ENCODE measurements at regions not wholly inside any gene's neighbourhood (a gene's known extent, or its start where the extent isn't known, plus 50 kb on each side); places are given as distances from the start of the nearest gene placed in this dataset.

DNA sequence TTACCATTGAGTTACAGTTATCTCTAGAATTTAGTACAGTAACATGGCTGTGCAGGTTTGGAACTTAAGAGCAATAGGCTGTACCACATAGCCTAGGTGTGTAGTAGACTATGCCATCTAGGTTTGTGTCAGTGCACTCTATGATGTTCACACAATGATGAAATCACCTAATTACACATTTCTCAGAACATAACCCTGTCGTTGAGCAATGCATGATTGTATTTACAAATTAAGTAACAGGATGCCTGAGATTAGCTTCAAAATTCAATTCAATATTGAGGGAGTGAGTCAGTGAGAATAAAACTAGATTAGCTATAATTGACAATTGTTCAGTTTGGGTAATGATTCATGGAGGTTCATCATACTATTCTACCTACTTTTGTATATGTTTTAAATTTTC is 633.8 kb downstream of the IGSF11 start:
- TF ChIP-seq POLR2A (IDR thresholded peaks at IDR 0.05) (no peak), POLR2AphosphoS5 (IDR thresholded peaks at IDR 0.05) (no peak)
- TF ChIP-seq, protein P1, sequence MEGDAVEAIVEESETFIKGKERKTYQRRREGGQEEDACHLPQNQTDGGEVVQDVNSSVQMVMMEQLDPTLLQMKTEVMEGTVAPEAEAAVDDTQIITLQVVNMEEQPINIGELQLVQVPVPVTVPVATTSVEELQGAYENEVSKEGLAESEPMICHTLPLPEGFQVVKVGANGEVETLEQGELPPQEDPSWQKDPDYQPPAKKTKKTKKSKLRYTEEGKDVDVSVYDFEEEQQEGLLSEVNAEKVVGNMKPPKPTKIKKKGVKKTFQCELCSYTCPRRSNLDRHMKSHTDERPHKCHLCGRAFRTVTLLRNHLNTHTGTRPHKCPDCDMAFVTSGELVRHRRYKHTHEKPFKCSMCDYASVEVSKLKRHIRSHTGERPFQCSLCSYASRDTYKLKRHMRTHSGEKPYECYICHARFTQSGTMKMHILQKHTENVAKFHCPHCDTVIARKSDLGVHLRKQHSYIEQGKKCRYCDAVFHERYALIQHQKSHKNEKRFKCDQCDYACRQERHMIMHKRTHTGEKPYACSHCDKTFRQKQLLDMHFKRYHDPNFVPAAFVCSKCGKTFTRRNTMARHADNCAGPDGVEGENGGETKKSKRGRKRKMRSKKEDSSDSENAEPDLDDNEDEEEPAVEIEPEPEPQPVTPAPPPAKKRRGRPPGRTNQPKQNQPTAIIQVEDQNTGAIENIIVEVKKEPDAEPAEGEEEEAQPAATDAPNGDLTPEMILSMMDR (IDR thresholded peaks at IDR 0.05) = no peak
